ENCODE measurements at regions not wholly inside any gene's neighbourhood (a gene's known extent, or its start where the extent isn't known, plus 50 kb on each side); places are given as distances from the start of the nearest gene placed in this dataset.

GRCh38 chr1:38778521-38778920 lies 81.1 kb downstream of the RRAGC start:
- TF ChIP-seq CREB1 (CRISPR knock-in tag; IDR thresholded peaks at IDR 0.05; ENCODE audit: low read depth) (no peak), EZH2phosphoT487 (IDR thresholded peaks at IDR 0.05; ENCODE audit: unreplicated experiment) (no peak), ZNF462 (CRISPR knock-in tag; IDR thresholded peaks at IDR 0.05) (no peak), REST (IDR thresholded peaks at IDR 0.05; ENCODE audit: unreplicated experiment) (no peak), EZH2 (IDR thresholded peaks at IDR 0.05; ENCODE audit: low read depth, unreplicated experiment) (no peak), POLR2AphosphoS5 (IDR thresholded peaks at IDR 0.05; ENCODE audit: low read depth) (no peak), STAT1 (IDR thresholded peaks at IDR 0.05; ENCODE audit: unreplicated experiment) (no peak), ZNF331 (CRISPR knock-in tag; IDR thresholded peaks at IDR 0.05; ENCODE audit: low read depth) (no peak), JUNB (IDR thresholded peaks at IDR 0.05; ENCODE audit: unreplicated experiment) (no peak), ETS1 (IDR thresholded peaks at IDR 0.05) (no peak), NANOG (IDR thresholded peaks at IDR 0.05; ENCODE audit: borderline replicate concordance) (no peak), ZNF114 (CRISPR knock-in tag; IDR thresholded peaks at IDR 0.05) (no peak)
- TF ChIP-seq, protein P1, sequence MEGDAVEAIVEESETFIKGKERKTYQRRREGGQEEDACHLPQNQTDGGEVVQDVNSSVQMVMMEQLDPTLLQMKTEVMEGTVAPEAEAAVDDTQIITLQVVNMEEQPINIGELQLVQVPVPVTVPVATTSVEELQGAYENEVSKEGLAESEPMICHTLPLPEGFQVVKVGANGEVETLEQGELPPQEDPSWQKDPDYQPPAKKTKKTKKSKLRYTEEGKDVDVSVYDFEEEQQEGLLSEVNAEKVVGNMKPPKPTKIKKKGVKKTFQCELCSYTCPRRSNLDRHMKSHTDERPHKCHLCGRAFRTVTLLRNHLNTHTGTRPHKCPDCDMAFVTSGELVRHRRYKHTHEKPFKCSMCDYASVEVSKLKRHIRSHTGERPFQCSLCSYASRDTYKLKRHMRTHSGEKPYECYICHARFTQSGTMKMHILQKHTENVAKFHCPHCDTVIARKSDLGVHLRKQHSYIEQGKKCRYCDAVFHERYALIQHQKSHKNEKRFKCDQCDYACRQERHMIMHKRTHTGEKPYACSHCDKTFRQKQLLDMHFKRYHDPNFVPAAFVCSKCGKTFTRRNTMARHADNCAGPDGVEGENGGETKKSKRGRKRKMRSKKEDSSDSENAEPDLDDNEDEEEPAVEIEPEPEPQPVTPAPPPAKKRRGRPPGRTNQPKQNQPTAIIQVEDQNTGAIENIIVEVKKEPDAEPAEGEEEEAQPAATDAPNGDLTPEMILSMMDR (conservative IDR thresholded peaks at IDR 0.05; ENCODE audit: low read depth in 2 of 2) = no peak

Measured in GM23338 (cell line).